Neural cell (in vitro differentiated cells): ENCODE measurements at regions not wholly inside any gene's neighbourhood (a gene's known extent, or its start where the extent isn't known, plus 50 kb on each side); places are given as distances from the start of the nearest gene placed in this dataset.

Experiments used
- H2AFZ ChIP-seq: fragments of 200-600, 300-800 bp; sonication (generic), shearing (Covaris generic); 2 replicates; pipeline ENCODE4 v1.6.0; 2014; ENCODE audit warnings: low read depth, mild to moderate bottlenecking, antibody characterized with exemption, low read length, moderate library complexity
- H3F3A ChIP-seq: fragments of 200-600 bp; shearing (Covaris generic); 2 replicates; pipeline ENCODE4 v1.6.1; 2016; ENCODE audit warnings: mild to moderate bottlenecking, moderate library complexity, mixed read lengths, antibody characterized with exemption, low read length; ENCODE audit not compliant: insufficient read depth, poor library complexity, severe bottlenecking
- H3K27ac ChIP-seq: fragments of 200-600, 300-800 bp; sonication (generic), shearing (Covaris generic); 2 replicates; pipeline ENCODE4 v1.5.1; 2014; ENCODE audit warnings: mild to moderate bottlenecking, low read length, moderate library complexity
- H3K27me3 ChIP-seq: fragments of 300-800, 200-600 bp; sonication (generic), shearing (Covaris generic); 2 replicates; pipeline ENCODE4 v1.6.0; 2014; ENCODE audit warnings: mild to moderate bottlenecking, low read depth, low read length, moderate library complexity; ENCODE audit not compliant: insufficient read depth
- H3K36me3 ChIP-seq: fragments of 300-800, 200-600 bp; sonication (generic), shearing (Covaris generic); 2 replicates; pipeline ENCODE4 v1.5.1; 2014; ENCODE audit warnings: mild to moderate bottlenecking, antibody characterized with exemption, low read length, moderate library complexity; ENCODE audit not compliant: insufficient read depth
- H3K4me2 ChIP-seq: fragments of 300-800, 200-600 bp; sonication (generic), shearing (Covaris generic); 2 replicates; pipeline ENCODE4 v1.6.0; 2014; ENCODE audit warnings: mild to moderate bottlenecking, low read length
- H3K4me3 ChIP-seq: fragments of 300-800, 200-600 bp; sonication (generic), shearing (Covaris generic); 2 replicates; pipeline ENCODE4 v1.5.1; 2014; ENCODE audit warnings: mild to moderate bottlenecking, low read length, moderate library complexity
- H3K79me2 ChIP-seq: fragments of 200-600 bp; shearing (Covaris generic); replicated peaks from 2 replicates; pipeline ENCODE4 v1.6.0; 2014; ENCODE audit warnings: mild to moderate bottlenecking, low read length, moderate library complexity; ENCODE audit not compliant: insufficient read depth
- H3K9ac ChIP-seq: fragments of 300-800, 200-600 bp; sonication (generic), shearing (Covaris generic); 2 replicates; pipeline ENCODE4 v1.6.1; 2016; ENCODE audit warnings: mild to moderate bottlenecking, low read length, mixed read lengths
- H3K9me2 ChIP-seq: fragments of 200-600 bp; shearing (Covaris generic); 2 replicates; pipeline ENCODE4 v1.6.1; 2016; ENCODE audit warnings: mild to moderate bottlenecking, low read length, mixed read lengths; ENCODE audit not compliant: insufficient read depth
- H3K9me3 ChIP-seq: fragments of 200-600, 300-800 bp; sonication (generic), shearing (Covaris generic); 2 replicates; pipeline ENCODE4 v1.6.1; 2016; ENCODE audit warnings: mild to moderate bottlenecking, mixed run types, low read length, moderate library complexity, mixed read lengths
- H4K20me1 ChIP-seq: fragments of 200-600 bp; shearing (Covaris generic); 2 replicates; pipeline ENCODE4 v1.6.1; 2016; ENCODE audit warnings: mild to moderate bottlenecking, mixed run types; ENCODE audit not compliant: insufficient read depth
- EP300 ChIP-seq: fragments of 450-650 bp; conservative IDR thresholded peaks from 2 replicates; pipeline ENCODE4 v1.6.1; 2014; ENCODE audit warnings: antibody characterized with exemption, mild to moderate bottlenecking, moderate library complexity; ENCODE audit not compliant: poor library complexity, severe bottlenecking
- EZH2 ChIP-seq: fragments of 200-600, 300-800 bp; shearing (Covaris generic), sonication (generic); IDR thresholded peaks from 2 replicates; pipeline ENCODE4 v1.6.1; 2014; ENCODE audit warnings: antibody characterized with exemption, low read length, borderline replicate concordance, mild to moderate bottlenecking; ENCODE audit not compliant: insufficient read depth, poor library complexity, severe bottlenecking
- MXI1 ChIP-seq: fragments of 450-650 bp; conservative IDR thresholded peaks from 2 replicates; pipeline ENCODE4 v1.6.1; 2014; ENCODE audit warnings: antibody characterized with exemption, mild to moderate bottlenecking; ENCODE audit not compliant: poor library complexity, severe bottlenecking
- POLR2AphosphoS5 ChIP-seq: IDR thresholded peaks from 2 replicates; pipeline ENCODE4 v1.6.1; 2012
- RAD21 ChIP-seq: fragments of 450-650 bp; conservative IDR thresholded peaks from 2 replicates; pipeline ENCODE4 v1.6.1; 2014; ENCODE audit warnings: antibody characterized with exemption, mild to moderate bottlenecking, moderate library complexity
- SMC3 ChIP-seq: fragments of 450-650 bp; conservative IDR thresholded peaks from 2 replicates; pipeline ENCODE4 v1.6.1; 2014; ENCODE audit warnings: antibody characterized with exemption, mild to moderate bottlenecking, moderate library complexity; ENCODE audit not compliant: poor library complexity
- TAF1 ChIP-seq: IDR thresholded peaks from 2 replicates; pipeline ENCODE4 v1.6.1; 2012; ENCODE audit warnings: low read depth
- TF ChIP-seq, protein P1 (sequence below): fragments of 450-650 bp; IDR thresholded peaks from 2 replicates; pipeline ENCODE4 v1.5.1; 2014; ENCODE audit warnings: antibody characterized with exemption, mild to moderate bottlenecking, moderate library complexity; ENCODE audit not compliant: poor library complexity, severe bottlenecking
- TF ChIP-seq, protein P2 (sequence below): IDR thresholded peaks from 2 replicates; pipeline ENCODE4 v1.6.1; 2012; ENCODE audit warnings: borderline replicate concordance

DNA sequence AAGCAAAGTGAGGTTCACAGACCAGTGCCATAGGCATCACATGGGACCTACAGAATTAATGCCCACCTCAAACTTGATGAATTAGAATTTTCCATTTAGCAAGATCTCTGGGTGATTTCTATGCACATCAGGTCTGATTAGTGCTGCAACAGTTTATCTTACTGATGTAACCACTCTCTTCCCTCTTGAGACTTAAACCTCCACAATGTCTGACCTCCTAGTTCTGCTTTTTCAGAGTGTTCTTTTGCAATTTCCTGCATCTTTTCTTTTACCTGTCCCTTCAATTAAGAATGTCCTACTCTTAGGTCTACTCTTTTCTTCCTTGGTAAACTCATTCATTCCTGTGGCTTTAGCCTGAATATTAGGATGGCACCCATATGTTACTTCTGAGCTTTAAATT lies 615.3 kb downstream of the TFAP2A start:
- Histone ChIP-seq H3K27me3 (no peaks in the 10 kb centered on the region), H3K4me2 (no peak overlapping the region), H3K36me3 (no peaks in the 10 kb centered on the region), H3F3A (no peaks in the 10 kb centered on the region), H3K9me2 (no peaks in the 10 kb centered on the region), H2AFZ (no peak overlapping the region), H4K20me1 (no peaks in the 10 kb centered on the region), H3K9me3 (no peaks in the 10 kb centered on the region), H3K9ac (no peak overlapping the region), H3K4me3 (no peak overlapping the region), H3K79me2 (no peaks in the 10 kb centered on the region), H3K27ac (no peak overlapping the region)
- TF ChIP-seq EP300 (no peak), EZH2 (no peak), RAD21 (no peak), TAF1 (no peak), POLR2AphosphoS5 (no peak), SMC3 (no peak), MXI1 (no peak)
- TF ChIP-seq, protein P1, sequence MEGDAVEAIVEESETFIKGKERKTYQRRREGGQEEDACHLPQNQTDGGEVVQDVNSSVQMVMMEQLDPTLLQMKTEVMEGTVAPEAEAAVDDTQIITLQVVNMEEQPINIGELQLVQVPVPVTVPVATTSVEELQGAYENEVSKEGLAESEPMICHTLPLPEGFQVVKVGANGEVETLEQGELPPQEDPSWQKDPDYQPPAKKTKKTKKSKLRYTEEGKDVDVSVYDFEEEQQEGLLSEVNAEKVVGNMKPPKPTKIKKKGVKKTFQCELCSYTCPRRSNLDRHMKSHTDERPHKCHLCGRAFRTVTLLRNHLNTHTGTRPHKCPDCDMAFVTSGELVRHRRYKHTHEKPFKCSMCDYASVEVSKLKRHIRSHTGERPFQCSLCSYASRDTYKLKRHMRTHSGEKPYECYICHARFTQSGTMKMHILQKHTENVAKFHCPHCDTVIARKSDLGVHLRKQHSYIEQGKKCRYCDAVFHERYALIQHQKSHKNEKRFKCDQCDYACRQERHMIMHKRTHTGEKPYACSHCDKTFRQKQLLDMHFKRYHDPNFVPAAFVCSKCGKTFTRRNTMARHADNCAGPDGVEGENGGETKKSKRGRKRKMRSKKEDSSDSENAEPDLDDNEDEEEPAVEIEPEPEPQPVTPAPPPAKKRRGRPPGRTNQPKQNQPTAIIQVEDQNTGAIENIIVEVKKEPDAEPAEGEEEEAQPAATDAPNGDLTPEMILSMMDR = no peak
- TF ChIP-seq, protein P2, sequence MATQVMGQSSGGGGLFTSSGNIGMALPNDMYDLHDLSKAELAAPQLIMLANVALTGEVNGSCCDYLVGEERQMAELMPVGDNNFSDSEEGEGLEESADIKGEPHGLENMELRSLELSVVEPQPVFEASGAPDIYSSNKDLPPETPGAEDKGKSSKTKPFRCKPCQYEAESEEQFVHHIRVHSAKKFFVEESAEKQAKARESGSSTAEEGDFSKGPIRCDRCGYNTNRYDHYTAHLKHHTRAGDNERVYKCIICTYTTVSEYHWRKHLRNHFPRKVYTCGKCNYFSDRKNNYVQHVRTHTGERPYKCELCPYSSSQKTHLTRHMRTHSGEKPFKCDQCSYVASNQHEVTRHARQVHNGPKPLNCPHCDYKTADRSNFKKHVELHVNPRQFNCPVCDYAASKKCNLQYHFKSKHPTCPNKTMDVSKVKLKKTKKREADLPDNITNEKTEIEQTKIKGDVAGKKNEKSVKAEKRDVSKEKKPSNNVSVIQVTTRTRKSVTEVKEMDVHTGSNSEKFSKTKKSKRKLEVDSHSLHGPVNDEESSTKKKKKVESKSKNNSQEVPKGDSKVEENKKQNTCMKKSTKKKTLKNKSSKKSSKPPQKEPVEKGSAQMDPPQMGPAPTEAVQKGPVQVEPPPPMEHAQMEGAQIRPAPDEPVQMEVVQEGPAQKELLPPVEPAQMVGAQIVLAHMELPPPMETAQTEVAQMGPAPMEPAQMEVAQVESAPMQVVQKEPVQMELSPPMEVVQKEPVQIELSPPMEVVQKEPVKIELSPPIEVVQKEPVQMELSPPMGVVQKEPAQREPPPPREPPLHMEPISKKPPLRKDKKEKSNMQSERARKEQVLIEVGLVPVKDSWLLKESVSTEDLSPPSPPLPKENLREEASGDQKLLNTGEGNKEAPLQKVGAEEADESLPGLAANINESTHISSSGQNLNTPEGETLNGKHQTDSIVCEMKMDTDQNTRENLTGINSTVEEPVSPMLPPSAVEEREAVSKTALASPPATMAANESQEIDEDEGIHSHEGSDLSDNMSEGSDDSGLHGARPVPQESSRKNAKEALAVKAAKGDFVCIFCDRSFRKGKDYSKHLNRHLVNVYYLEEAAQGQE = no peak

GRCh38 chr6:9796827-9797226 lies 618.0 kb downstream of the TFAP2A start:
- Histone ChIP-seq H3K9me3 (no peaks in the 10 kb centered on the region), H3K4me3 (no peak overlapping the region), H3K4me2 (no peak overlapping the region), H3K9ac (no peak overlapping the region), H3K9me2 (no peaks in the 10 kb centered on the region), H3F3A (no peaks in the 10 kb centered on the region), H3K36me3 (no peaks in the 10 kb centered on the region), H3K27ac (no peak overlapping the region), H3K79me2 (no peaks in the 10 kb centered on the region), H2AFZ (no peak overlapping the region), H4K20me1 (no peaks in the 10 kb centered on the region), H3K27me3 (no peaks in the 10 kb centered on the region)
- no peak for TF ChIP-seq EP300
- TF ChIP-seq SMC3 = no peak
- TF ChIP-seq, protein P1 = no peak
- no peak for TF ChIP-seq RAD21
- TF ChIP-seq MXI1 = no peak
- TF ChIP-seq EZH2 = no peak
- TF ChIP-seq, protein P2 = no peak
- TF ChIP-seq POLR2AphosphoS5 = no peak
